Renal cortex interstitium (tissue), 11 donors: ENCODE measurements at regions not wholly inside any gene's neighbourhood (a gene's known extent, or its start where the extent isn't known, plus 50 kb on each side); places are given as distances from the start of the nearest gene placed in this dataset.
"Not testable (repeated sequence)": the region's sequence is repeated elsewhere in the genome, so short reads cannot be mapped to it uniquely, and the experiment has no call there.

Source experiments
- DNase-seq, 11 donors: peaks; one replicate each; pipeline ENCODE4 v3.0.0-alpha.2; 2013; ENCODE audit warnings: low read depth in 9 of 11, low spot score in 4 of 11; ENCODE audit errors: extremely low read depth in 1 of 11

- no peak for DNase-seq
Observed at GRCh38 chr19:14328406-14328805, 52.8 kb upstream of the ADGRE5 start.

- not testable (repeated sequence) for DNase-seq
Observed at GRCh38 chr19:14327061-14327460, 54.2 kb upstream of the ADGRE5 start.

GRCh38 chr19:14325863-14326262 lies 55.4 kb upstream of the ADGRE5 start:
- DNase-seq = no peak

GRCh38 chr19:14325134-14325533 lies 56.1 kb upstream of the ADGRE5 start:
- DNase-seq = no peak

- no peak for DNase-seq
Observed at GRCh38 chr19:14322889-14323463, 58.3 kb upstream of the ADGRE5 start.

GRCh38 chr19:14320253-14320652 lies 61.0 kb upstream of the ADGRE5 start:
- DNase-seq = no peak

- not testable (repeated sequence) for DNase-seq
Observed at GRCh38 chr19:14319720-14320119, 61.5 kb upstream of the ADGRE5 start.

GRCh38 chr19:14318873-14319272 lies 62.4 kb upstream of the ADGRE5 start:
- DNase-seq = no peak

- no peak for DNase-seq
Observed at GRCh38 chr19:14317157-14317556, 64.1 kb upstream of the ADGRE5 start.

GRCh38 chr19:14315433-14315832 lies 65.8 kb upstream of the ADGRE5 start:
- DNase-seq = no peak

- no peak for DNase-seq
Observed at GRCh38 chr19:14310055-14310454, 71.2 kb upstream of the ADGRE5 start.

GRCh38 chr19:14305706-14306105 lies 75.5 kb upstream of the ADGRE5 start:
- DNase-seq = no peak

GRCh38 chr19:14301150-14301549 lies 80.1 kb upstream of the ADGRE5 start:
- DNase-seq = no peak

GRCh38 chr19:14300303-14300702 lies 80.9 kb upstream of the ADGRE5 start:
- DNase-seq = no peak

GRCh38 chr19:14299224-14299827 lies 81.9 kb upstream of the ADGRE5 start:
- not testable (repeated sequence) for DNase-seq

GRCh38 chr19:14297883-14298576 lies 83.2 kb upstream of the ADGRE5 start:
- not testable (repeated sequence) for DNase-seq

GRCh38 chr19:14294974-14295373 lies 86.3 kb upstream of the ADGRE5 start:
- not testable (repeated sequence) for DNase-seq

- not testable (repeated sequence) for DNase-seq
Observed at GRCh38 chr19:14293816-14294170, 87.5 kb upstream of the ADGRE5 start.

GRCh38 chr19:14293101-14293815 lies 87.3 kb upstream of the ADGRL1 start:
- peak in 1 of 11 donors; percentile 39 for DNase-seq

GRCh38 chr19:14289810-14290209 lies 83.8 kb upstream of the ADGRL1 start:
- DNase-seq = not testable (repeated sequence)
